Testis (tissue), 2 donors: ENCODE measurements at regions not wholly inside any gene's neighbourhood (a gene's known extent, or its start where the extent isn't known, plus 50 kb on each side); places are given as distances from the start of the nearest gene placed in this dataset.
"Not testable (repeated sequence)": the region's sequence is repeated elsewhere in the genome, so short reads cannot be mapped to it uniquely, and the experiment has no call there.

Experiments used
- CTCF ChIP-seq, 3 experiments: fragments of 450-650 bp in 2 of 3; fragments of 200-600 bp in 1 of 3; sonication (generic) in 1 of 3; IDR thresholded peaks; one replicate each; pipeline ENCODE4 v1.5.1; 2016 to 2019; ENCODE audit warnings: antibody characterized with exemption in 3 of 3, mild to moderate bottlenecking in 2 of 3, moderate library complexity in 1 of 3
- POLR2A ChIP-seq: fragments of 450-650 bp; IDR thresholded peaks from one replicate; pipeline ENCODE4 v1.6.1; 2017; ENCODE audit warnings: antibody characterized with exemption, mild to moderate bottlenecking, moderate library complexity

DNA sequence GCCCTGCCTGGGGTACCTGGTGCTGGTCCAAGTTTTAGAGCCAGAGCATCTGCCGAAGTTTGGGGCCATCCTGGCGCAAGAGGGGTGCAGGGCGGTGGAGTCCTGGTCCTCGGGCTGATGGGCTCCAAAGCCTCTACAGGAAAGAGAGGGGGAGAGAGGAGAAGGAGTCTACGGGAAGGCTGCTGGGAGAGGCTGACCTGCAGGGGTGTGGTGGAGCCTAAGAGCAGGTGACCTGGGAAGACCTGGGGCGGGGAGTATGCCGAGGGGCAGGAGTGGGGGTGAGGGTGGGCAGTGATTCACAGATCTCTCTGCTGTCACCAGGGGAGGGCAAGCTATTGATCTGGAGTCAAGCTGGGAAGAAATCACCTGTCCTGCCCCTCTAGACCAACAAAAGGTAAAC is 158.4 kb downstream of the SPATA31A6 start:
- TF ChIP-seq POLR2A; CTCF (IDR thresholded peaks at IDR 0.05): not testable (repeated sequence)
